ENCODE measurements at regions not wholly inside any gene's neighbourhood (a gene's known extent, or its start where the extent isn't known, plus 50 kb on each side); places are given as distances from the start of the nearest gene placed in this dataset.

DNA sequence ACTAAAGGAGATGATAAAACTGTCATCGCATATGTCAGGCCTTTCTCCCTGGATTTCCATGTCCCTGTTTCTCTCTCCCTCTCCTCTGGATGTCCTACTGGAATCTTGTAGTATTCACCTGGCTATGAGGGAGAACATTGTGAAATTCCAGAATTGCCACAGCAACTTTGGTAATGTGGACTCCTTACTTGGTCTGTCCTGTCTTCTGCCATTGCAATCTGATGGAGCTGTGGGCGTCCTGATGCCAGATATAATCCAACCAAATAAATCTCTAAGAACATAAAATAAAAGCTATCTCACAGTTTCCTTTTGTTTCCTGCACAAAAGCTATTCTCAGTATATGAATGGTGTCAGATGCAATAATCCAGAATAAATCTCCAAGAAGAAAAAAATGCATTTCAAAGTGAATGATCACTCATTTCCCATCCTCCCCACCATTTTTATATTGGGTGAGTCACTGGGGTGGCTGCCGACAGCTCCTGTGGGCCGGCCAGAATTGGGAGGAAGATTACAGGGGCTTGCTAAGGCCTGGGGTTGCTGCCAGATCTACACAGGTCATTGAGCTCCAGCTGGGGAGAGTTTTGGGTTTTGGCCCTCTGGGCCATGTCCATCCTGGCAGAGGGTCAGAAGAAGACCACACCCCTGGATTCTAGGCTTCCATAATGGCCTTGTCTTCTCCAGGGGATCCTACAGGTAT, 160.7 kb upstream of the PITX1 start:
- TF ChIP-seq POLR2A (IDR thresholded peaks at IDR 0.05; ENCODE audit: low read depth, low read length) = no peak
- TF ChIP-seq MYC (IDR thresholded peaks at IDR 0.05; ENCODE audit: low read depth, low read length) = no peak
- TF ChIP-seq, protein P1, sequence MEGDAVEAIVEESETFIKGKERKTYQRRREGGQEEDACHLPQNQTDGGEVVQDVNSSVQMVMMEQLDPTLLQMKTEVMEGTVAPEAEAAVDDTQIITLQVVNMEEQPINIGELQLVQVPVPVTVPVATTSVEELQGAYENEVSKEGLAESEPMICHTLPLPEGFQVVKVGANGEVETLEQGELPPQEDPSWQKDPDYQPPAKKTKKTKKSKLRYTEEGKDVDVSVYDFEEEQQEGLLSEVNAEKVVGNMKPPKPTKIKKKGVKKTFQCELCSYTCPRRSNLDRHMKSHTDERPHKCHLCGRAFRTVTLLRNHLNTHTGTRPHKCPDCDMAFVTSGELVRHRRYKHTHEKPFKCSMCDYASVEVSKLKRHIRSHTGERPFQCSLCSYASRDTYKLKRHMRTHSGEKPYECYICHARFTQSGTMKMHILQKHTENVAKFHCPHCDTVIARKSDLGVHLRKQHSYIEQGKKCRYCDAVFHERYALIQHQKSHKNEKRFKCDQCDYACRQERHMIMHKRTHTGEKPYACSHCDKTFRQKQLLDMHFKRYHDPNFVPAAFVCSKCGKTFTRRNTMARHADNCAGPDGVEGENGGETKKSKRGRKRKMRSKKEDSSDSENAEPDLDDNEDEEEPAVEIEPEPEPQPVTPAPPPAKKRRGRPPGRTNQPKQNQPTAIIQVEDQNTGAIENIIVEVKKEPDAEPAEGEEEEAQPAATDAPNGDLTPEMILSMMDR (IDR thresholded peaks at IDR 0.05; ENCODE audit: extremely low read depth in 1 of 2, insufficient read depth in 1 of 2, low read depth in 1 of 2, low read length in 2 of 2) = no peak
- TF ChIP-seq POLR2AphosphoS5 (IDR thresholded peaks at IDR 0.05; ENCODE audit: insufficient read depth, low read depth, low read length) = no peak
- no peak for TF ChIP-seq GATA2 (IDR thresholded peaks at IDR 0.05; ENCODE audit: insufficient read depth, insufficient read length, low read depth, low read length)
